ENCODE measurements at regions not wholly inside any gene's neighbourhood (a gene's known extent, or its start where the extent isn't known, plus 50 kb on each side); places are given as distances from the start of the nearest gene placed in this dataset.

- in situ Hi-C loops (cut with MboI; ENCODE audit: low sequenced_read_pairs) = no loop called here
Measured at GRCh38 chr13:83352391-83352790, 529.9 kb downstream of the SLITRK1 start.

- in situ Hi-C loops (cut with MboI; ENCODE audit: low sequenced_read_pairs) = no loop called here
Measured at GRCh38 chr13:83350569-83350968, 531.7 kb downstream of the SLITRK1 start.

- in situ Hi-C loops (cut with MboI; ENCODE audit: low sequenced_read_pairs) = no loop called here
Measured at GRCh38 chr13:83344518-83344917, 537.8 kb downstream of the SLITRK1 start.

- in situ Hi-C loops (cut with MboI; ENCODE audit: low sequenced_read_pairs) = no loop called here
Measured at GRCh38 chr13:83340170-83340569, 542.1 kb downstream of the SLITRK1 start.

GRCh38 chr13:83333614-83334388, 548.5 kb downstream of the SLITRK1 start:
- in situ Hi-C loops (cut with MboI; ENCODE audit: low sequenced_read_pairs) = no loop called here

GRCh38 chr13:83332751-83333150, 549.5 kb downstream of the SLITRK1 start:
- in situ Hi-C loops (cut with MboI; ENCODE audit: low sequenced_read_pairs) = no loop called here

GRCh38 chr13:83327091-83327490, 555.2 kb downstream of the SLITRK1 start:
- in situ Hi-C loops (cut with MboI; ENCODE audit: low sequenced_read_pairs) = no loop called here

GRCh38 chr13:83325125-83325853, 557.0 kb downstream of the SLITRK1 start:
- in situ Hi-C loops (cut with MboI; ENCODE audit: low sequenced_read_pairs) = no loop called here

- in situ Hi-C loops (cut with MboI; ENCODE audit: low sequenced_read_pairs) = no loop called here
Measured at GRCh38 chr13:83311886-83312577, 570.2 kb downstream of the SLITRK1 start.

GRCh38 chr13:83298617-83299016, 583.7 kb downstream of the SLITRK1 start:
- in situ Hi-C loops (cut with MboI; ENCODE audit: low sequenced_read_pairs) = no loop called here

GRCh38 chr13:83297586-83298290, 584.5 kb downstream of the SLITRK1 start:
- in situ Hi-C loops (cut with MboI; ENCODE audit: low sequenced_read_pairs) = no loop called here

GRCh38 chr13:83295686-83296085, 586.6 kb downstream of the SLITRK1 start:
- in situ Hi-C loops (cut with MboI; ENCODE audit: low sequenced_read_pairs) = no loop called here

- in situ Hi-C loops (cut with MboI; ENCODE audit: low sequenced_read_pairs) = no loop called here
Measured at GRCh38 chr13:83286737-83287136, 595.5 kb downstream of the SLITRK1 start.

GRCh38 chr13:83281654-83282053, 600.6 kb downstream of the SLITRK1 start:
- in situ Hi-C loops (cut with MboI; ENCODE audit: low sequenced_read_pairs) = no loop called here

GRCh38 chr13:83274679-83275078, 607.6 kb downstream of the SLITRK1 start:
- in situ Hi-C loops (cut with MboI; ENCODE audit: low sequenced_read_pairs) = no loop called here

GRCh38 chr13:83272652-83273240, 609.5 kb downstream of the SLITRK1 start:
- in situ Hi-C loops (cut with MboI; ENCODE audit: low sequenced_read_pairs) = no loop called here

GRCh38 chr13:83272076-83272475, 610.2 kb downstream of the SLITRK1 start:
- in situ Hi-C loops (cut with MboI; ENCODE audit: low sequenced_read_pairs) = no loop called here

- in situ Hi-C loops (cut with MboI; ENCODE audit: low sequenced_read_pairs) = no loop called here
Measured at GRCh38 chr13:83265279-83265678, 617.0 kb downstream of the SLITRK1 start.

GRCh38 chr13:83248751-83249150, 633.5 kb downstream of the SLITRK1 start:
- in situ Hi-C loops (cut with MboI; ENCODE audit: low sequenced_read_pairs) = no loop called here

- in situ Hi-C loops (cut with MboI; ENCODE audit: low sequenced_read_pairs) = no loop called here
Measured at GRCh38 chr13:83232626-83233025, 649.6 kb downstream of the SLITRK1 start.
